GM23338 (cell line): ENCODE measurements at regions not wholly inside any gene's neighbourhood (a gene's known extent, or its start where the extent isn't known, plus 50 kb on each side); places are given as distances from the start of the nearest gene placed in this dataset.
"Not testable (repeated sequence)": the region's sequence is repeated elsewhere in the genome, so short reads cannot be mapped to it uniquely, and the experiment has no call there.

Source experiments
- CREB1 ChIP-seq: fragments of 250-450 bp; sonication (Bioruptor Pico); IDR thresholded peaks from 2 replicates; pipeline ENCODE4 v1.5.0; 2020; ENCODE audit warnings: low read depth, mild to moderate bottlenecking, moderate library complexity
- CTCF ChIP-seq, 2 experiments: fragments of 200-600 bp in 1 of 2; sonication (generic) in 1 of 2; conservative IDR thresholded peaks; 2 replicates each; pipeline versions ENCODE4 v1.5.1 to v1.6.1; 2016 to 2017; ENCODE audit warnings: antibody characterized with exemption in 2 of 2, low read depth in 2 of 2, mild to moderate bottlenecking in 2 of 2, moderate library complexity in 1 of 2
- ETS1 ChIP-seq: IDR thresholded peaks from 2 replicates; pipeline ENCODE4 v1.6.1; 2016; ENCODE audit warnings: antibody characterized with exemption
- EZH2 ChIP-seq: fragments of 200-600 bp; sonication (generic); IDR thresholded peaks from one replicate; pipeline ENCODE4 v1.8.0; 2017; ENCODE audit warnings: antibody characterized with exemption, mild to moderate bottlenecking, low read depth; ENCODE audit not compliant: unreplicated experiment
- EZH2phosphoT487 ChIP-seq: fragments of 200-600 bp; sonication (generic); IDR thresholded peaks from one replicate; pipeline ENCODE4 v1.8.1; 2018; ENCODE audit warnings: antibody characterized with exemption; ENCODE audit not compliant: unreplicated experiment
- JUNB ChIP-seq: IDR thresholded peaks from one replicate; pipeline ENCODE4 v1.6.1; 2016; ENCODE audit warnings: antibody characterized with exemption; ENCODE audit not compliant: unreplicated experiment
- NANOG ChIP-seq: IDR thresholded peaks from 2 replicates; pipeline ENCODE4 v1.6.1; 2016; ENCODE audit warnings: antibody characterized with exemption, borderline replicate concordance
- POLR2AphosphoS5 ChIP-seq: IDR thresholded peaks from 2 replicates; pipeline ENCODE4 v1.6.1; 2016; ENCODE audit warnings: antibody characterized with exemption, low read depth
- REST ChIP-seq: IDR thresholded peaks from one replicate; pipeline ENCODE4 v1.6.1; 2018; ENCODE audit warnings: antibody characterized with exemption; ENCODE audit not compliant: unreplicated experiment
- STAT1 ChIP-seq: IDR thresholded peaks from one replicate; pipeline ENCODE4 v1.6.1; 2016; ENCODE audit warnings: antibody characterized with exemption; ENCODE audit not compliant: unreplicated experiment
- ZNF114 ChIP-seq: fragments of 250-450 bp; sonication (Bioruptor Pico); IDR thresholded peaks from 2 replicates; pipeline ENCODE4 v1.5.0; 2020; ENCODE audit warnings: mild to moderate bottlenecking, moderate library complexity
- ZNF331 ChIP-seq: fragments of 250-450 bp; sonication (Bioruptor Pico); IDR thresholded peaks from 2 replicates; pipeline ENCODE4 v1.5.0; 2020; ENCODE audit warnings: low read depth, mild to moderate bottlenecking, moderate library complexity
- TF ChIP-seq, protein P1 (sequence below): fragments of 250-450 bp; sonication (Bioruptor Pico); IDR thresholded peaks from 2 replicates; pipeline ENCODE4 v1.5.0; 2020; ENCODE audit warnings: mild to moderate bottlenecking, moderate library complexity

- not testable (repeated sequence) for TF ChIP-seq CTCF (conservative IDR thresholded peaks at IDR 0.05; ENCODE audit: low read depth in 2 of 2); EZH2; ETS1; POLR2AphosphoS5; EZH2phosphoT487; REST; CREB1 (CRISPR knock-in tag); JUNB; NANOG; ZNF331 (CRISPR knock-in tag); STAT1; ZNF114 (CRISPR knock-in tag)
- TF ChIP-seq, protein P1, sequence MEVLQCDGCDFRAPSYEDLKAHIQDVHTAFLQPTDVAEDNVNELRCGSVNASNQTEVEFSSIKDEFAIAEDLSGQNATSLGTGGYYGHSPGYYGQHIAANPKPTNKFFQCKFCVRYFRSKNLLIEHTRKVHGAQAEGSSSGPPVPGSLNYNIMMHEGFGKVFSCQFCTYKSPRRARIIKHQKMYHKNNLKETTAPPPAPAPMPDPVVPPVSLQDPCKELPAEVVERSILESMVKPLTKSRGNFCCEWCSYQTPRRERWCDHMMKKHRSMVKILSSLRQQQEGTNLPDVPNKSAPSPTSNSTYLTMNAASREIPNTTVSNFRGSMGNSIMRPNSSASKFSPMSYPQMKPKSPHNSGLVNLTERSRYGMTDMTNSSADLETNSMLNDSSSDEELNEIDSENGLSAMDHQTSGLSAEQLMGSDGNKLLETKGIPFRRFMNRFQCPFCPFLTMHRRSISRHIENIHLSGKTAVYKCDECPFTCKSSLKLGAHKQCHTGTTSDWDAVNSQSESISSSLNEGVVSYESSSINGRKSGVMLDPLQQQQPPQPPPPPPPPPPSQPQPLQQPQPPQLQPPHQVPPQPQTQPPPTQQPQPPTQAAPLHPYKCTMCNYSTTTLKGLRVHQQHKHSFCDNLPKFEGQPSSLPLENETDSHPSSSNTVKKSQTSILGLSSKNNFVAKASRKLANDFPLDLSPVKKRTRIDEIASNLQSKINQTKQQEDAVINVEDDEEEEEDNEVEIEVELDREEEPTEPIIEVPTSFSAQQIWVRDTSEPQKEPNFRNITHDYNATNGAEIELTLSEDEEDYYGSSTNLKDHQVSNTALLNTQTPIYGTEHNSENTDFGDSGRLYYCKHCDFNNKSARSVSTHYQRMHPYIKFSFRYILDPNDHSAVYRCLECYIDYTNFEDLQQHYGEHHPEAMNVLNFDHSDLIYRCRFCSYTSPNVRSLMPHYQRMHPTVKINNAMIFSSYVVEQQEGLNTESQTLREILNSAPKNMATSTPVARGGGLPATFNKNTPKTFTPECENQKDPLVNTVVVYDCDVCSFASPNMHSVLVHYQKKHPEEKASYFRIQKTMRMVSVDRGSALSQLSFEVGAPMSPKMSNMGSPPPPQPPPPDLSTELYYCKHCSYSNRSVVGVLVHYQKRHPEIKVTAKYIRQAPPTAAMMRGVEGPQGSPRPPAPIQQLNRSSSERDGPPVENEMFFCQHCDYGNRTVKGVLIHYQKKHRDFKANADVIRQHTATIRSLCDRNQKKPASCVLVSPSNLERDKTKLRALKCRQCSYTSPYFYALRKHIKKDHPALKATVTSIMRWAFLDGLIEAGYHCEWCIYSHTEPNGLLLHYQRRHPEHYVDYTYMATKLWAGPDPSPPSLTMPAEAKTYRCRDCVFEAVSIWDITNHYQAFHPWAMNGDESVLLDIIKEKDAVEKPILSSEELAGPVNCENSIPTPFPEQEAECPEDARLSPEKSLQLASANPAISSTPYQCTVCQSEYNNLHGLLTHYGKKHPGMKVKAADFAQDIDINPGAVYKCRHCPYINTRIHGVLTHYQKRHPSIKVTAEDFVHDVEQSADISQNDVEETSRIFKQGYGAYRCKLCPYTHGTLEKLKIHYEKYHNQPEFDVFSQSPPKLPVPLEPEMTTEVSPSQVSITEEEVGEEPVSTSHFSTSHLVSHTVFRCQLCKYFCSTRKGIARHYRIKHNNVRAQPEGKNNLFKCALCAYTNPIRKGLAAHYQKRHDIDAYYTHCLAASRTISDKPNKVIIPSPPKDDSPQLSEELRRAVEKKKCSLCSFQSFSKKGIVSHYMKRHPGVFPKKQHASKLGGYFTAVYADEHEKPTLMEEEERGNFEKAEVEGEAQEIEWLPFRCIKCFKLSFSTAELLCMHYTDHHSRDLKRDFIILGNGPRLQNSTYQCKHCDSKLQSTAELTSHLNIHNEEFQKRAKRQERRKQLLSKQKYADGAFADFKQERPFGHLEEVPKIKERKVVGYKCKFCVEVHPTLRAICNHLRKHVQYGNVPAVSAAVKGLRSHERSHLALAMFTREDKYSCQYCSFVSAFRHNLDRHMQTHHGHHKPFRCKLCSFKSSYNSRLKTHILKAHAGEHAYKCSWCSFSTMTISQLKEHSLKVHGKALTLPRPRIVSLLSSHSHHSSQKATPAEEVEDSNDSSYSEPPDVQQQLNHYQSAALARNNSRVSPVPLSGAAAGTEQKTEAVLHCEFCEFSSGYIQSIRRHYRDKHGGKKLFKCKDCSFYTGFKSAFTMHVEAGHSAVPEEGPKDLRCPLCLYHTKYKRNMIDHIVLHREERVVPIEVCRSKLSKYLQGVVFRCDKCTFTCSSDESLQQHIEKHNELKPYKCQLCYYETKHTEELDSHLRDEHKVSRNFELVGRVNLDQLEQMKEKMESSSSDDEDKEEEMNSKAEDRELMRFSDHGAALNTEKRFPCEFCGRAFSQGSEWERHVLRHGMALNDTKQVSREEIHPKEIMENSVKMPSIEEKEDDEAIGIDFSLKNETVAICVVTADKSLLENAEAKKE (CRISPR knock-in tag): not testable (repeated sequence)
Observed at GRCh38 chr6:137643644-137644043, 149.4 kb upstream of the OLIG3 start.
